A673 (cell line): ENCODE measurements at regions not wholly inside any gene's neighbourhood (a gene's known extent, or its start where the extent isn't known, plus 50 kb on each side); places are given as distances from the start of the nearest gene placed in this dataset.

Source experiments
- BruUV-seq: library from RNA; stranded (reverse); fragments of 400-500 nt; replicated peaks from 2 replicates; lab custom pipeline; 2021; lab: Mats Ljungman, UMichigan
- CTCF ChIA-PET: fragments of 300-600 bp; sonication (Branson Sonifier 250); formaldehyde crosslinking; loops from one replicate; lab custom pipeline; 2022; ENCODE audit warnings: antibody characterized with exemption; lab: Charles Lee
- POLR2A ChIA-PET: fragments of 300-600 bp; sonication (Branson Sonifier 250); formaldehyde crosslinking; loops from one replicate; lab custom pipeline; 2022; ENCODE audit warnings: antibody characterized with exemption; ENCODE audit not compliant: low non-redundant PET; lab: Charles Lee
- DNase-seq: peaks from one replicate; pipeline ENCODE4 v3.0.0-alpha.2; 2015; ENCODE audit warnings: low spot score
- H3K27ac ChIP-seq: fragments of 200-600 bp; sonication (generic); 2 replicates; pipeline ENCODE4 v1.5.1; 2016; ENCODE audit warnings: mixed run types, low read depth, mild to moderate bottlenecking, mixed read lengths, antibody characterized with exemption, low read length; ENCODE audit not compliant: poor library complexity, severe bottlenecking
- H3K27me3 ChIP-seq: fragments of 200-600 bp; sonication (generic); replicated peaks from 2 replicates; pipeline ENCODE4 v1.6.1; 2017; ENCODE audit warnings: mixed run types, low read depth, mild to moderate bottlenecking, mixed read lengths, antibody characterized with exemption, low read length; ENCODE audit not compliant: insufficient read depth, poor library complexity
- H3K36me3 ChIP-seq: fragments of 200-600 bp; sonication (generic); 2 replicates; pipeline ENCODE4 v1.6.1; 2016; ENCODE audit warnings: mixed run types, mild to moderate bottlenecking, mixed read lengths, antibody characterized with exemption, low read length; ENCODE audit not compliant: insufficient read depth, poor library complexity, severe bottlenecking
- H3K4me1 ChIP-seq: fragments of 200-600 bp; sonication (generic); 2 replicates; pipeline ENCODE4 v1.6.1; 2017; ENCODE audit warnings: mixed run types, mild to moderate bottlenecking, mixed read lengths, antibody characterized with exemption, low read length; ENCODE audit not compliant: insufficient read depth, poor library complexity, severe bottlenecking
- H3K4me3 ChIP-seq: fragments of 200-600 bp; sonication (generic); 2 replicates; pipeline ENCODE4 v1.5.1; 2016; ENCODE audit warnings: low read depth, mixed run types, mild to moderate bottlenecking, mixed read lengths, low read length; ENCODE audit not compliant: poor library complexity, severe bottlenecking
- H3K9me3 ChIP-seq: fragments of 200-600 bp; sonication (generic); 2 replicates; pipeline ENCODE4 v1.6.1; 2016; ENCODE audit warnings: mixed run types, low read depth, mild to moderate bottlenecking, mixed read lengths, antibody characterized with exemption, low read length; ENCODE audit not compliant: poor library complexity, severe bottlenecking
- CTCF ChIP-seq: fragments of 300-800, 200-600 bp; sonication (generic); conservative IDR thresholded peaks from 2 replicates; pipeline ENCODE4 v1.5.1; 2017; ENCODE audit warnings: low read depth, mild to moderate bottlenecking, antibody characterized with exemption, low read length, moderate library complexity, mixed read lengths
- EZH2 ChIP-seq: fragments of 200-600 bp; sonication (generic); IDR thresholded peaks from 2 replicates; pipeline ENCODE4 v1.6.1; 2017; ENCODE audit warnings: borderline replicate concordance, low read depth, mild to moderate bottlenecking, mixed read lengths, antibody characterized with exemption, low read length; ENCODE audit not compliant: poor library complexity, severe bottlenecking
- intact Hi-C: fragments of 100-400 bp; cut with micrococcal nuclease; formaldehyde crosslinking; loops from one replicate; pipeline ENCODE4 v1.10.0; 2022; ENCODE audit not compliant: unreplicated experiment

DNA sequence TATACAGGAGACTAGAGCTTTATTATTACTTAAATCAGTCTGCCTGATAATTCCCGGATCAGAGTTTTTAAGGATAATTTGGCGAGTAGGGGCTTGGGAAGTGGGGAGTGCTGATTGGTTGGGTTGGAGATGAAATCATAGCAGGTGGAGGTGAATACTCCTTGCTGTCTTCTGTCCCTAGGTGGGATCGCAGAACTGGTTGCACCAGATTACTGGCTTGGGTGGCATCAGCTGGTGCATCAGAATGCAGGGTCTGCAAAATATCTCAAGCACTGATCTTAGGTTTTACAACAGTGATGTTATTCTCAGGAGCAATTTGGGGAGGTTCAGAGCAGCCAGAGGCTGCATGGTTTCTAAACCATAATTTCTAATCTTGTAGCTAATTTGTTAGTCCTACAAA lies 68.1 kb downstream of the KIF4B start:
- TF ChIP-seq EZH2 (no peak), CTCF (no peak)
- CTCF ChIA-PET: no interaction called here
- no peak for DNase-seq
- Histone ChIP-seq H3K27ac (no peak overlapping the region), H3K9me3 (no peaks in the 10 kb centered on the region), H3K27me3 (no peaks in the 10 kb centered on the region), H3K36me3 (no peaks in the 10 kb centered on the region), H3K4me3 (no peak overlapping the region), H3K4me1 (peaks cover 5% of the 10 kb centered on the region)
- intact Hi-C loops: no loop called here
- no TSS peak for BruUV-seq
- POLR2A ChIA-PET: no interaction called here

- H3K4me3 ChIP-seq: no peak overlapping the region
These were observed 68.8 kb downstream of the KIF4B start for GRCh38 chr5:155082401-155082800.

GRCh38 chr5:155085282-155085989 lies 71.9 kb downstream of the KIF4B start:
- intact Hi-C loops: no loop called here
- no TSS peak for BruUV-seq
- Histone ChIP-seq H3K27me3 (no peaks in the 10 kb centered on the region), H3K4me3 (no peak overlapping the region), H3K27ac (no peak overlapping the region), H3K4me1 (peaks cover 5% of the 10 kb centered on the region), H3K36me3 (no peaks in the 10 kb centered on the region), H3K9me3 (no peaks in the 10 kb centered on the region)
- no peak for TF ChIP-seq CTCF
- TF ChIP-seq EZH2: no peak
- peak; percentile 27 for DNase-seq
- ChIA-PET POLR2A (no interaction called here), CTCF (no interaction called here)

More at GRCh38 chr5:155082401-155082800, 68.8 kb downstream of the KIF4B start:
- CTCF ChIA-PET: no interaction called here
- BruUV-seq: no TSS peak
- H3K27me3 ChIP-seq: no peaks in the 10 kb centered on the region
- no peak for TF ChIP-seq CTCF
- TF ChIP-seq EZH2: no peak
- H3K9me3 ChIP-seq: no peaks in the 10 kb centered on the region
- no peaks in the 10 kb centered on the region for H3K36me3 ChIP-seq
- H3K4me1 ChIP-seq: peaks cover 5% of the 10 kb centered on the region
- intact Hi-C loops: no loop called here
- no peak overlapping the region for H3K27ac ChIP-seq
- POLR2A ChIA-PET: no interaction called here
- DNase-seq: peak; percentile 14
